IPS-NIHi11 (cell line): ENCODE measurements at regions not wholly inside any gene's neighbourhood (a gene's known extent, or its start where the extent isn't known, plus 50 kb on each side); places are given as distances from the start of the nearest gene placed in this dataset.

Source experiments
- DNase-seq: peaks from one replicate; pipeline ENCODE4 v3.0.0; 2012; ENCODE audit warnings: mixed read lengths, low spot score

- DNase-seq = no peak
These were observed 358.5 kb downstream of the WDR72 start for GRCh38 chr15:53400986-53401385.

GRCh38 chr15:53397041-53397616, 362.3 kb downstream of the WDR72 start:
- DNase-seq = no peak

DNA sequence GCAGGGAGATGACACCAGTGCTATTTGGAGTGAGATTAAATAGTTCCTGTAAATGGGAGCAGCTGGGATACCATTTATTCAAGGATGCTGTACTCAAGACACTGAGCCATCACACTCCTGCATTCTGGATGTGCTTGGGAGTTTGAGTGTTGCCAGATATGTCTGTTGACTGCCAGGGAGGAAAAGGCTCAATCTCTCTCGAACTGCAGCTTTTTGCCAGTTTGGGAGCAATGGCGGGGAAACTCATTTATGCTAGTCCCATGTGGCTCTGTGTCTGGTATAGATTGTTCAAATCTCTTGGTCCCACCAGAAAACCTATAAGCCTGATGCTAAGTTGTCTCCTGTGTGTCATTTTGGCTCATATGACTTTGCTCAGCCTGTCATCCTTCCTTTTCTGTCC, 363.6 kb downstream of the WDR72 start:
- DNase-seq = no peak

DNA sequence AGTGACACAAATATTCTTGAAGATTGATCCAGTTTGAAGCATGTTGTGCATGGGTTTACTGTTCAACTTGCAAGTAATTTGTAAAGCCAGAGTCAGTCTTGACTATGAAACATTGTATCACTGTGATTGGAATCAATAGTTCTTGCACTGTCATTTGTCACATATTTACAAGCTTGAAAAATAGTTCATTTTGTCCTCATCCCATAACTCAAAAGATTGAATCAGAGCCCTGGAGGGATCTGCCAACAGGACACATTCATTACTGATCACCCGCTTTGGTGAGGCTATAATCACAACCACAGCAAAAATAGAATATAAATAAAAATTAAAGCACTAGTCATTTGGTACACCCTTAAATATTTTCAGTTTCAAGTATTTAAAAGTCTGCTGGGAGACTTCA, 368.9 kb downstream of the WDR72 start:
- no peak for DNase-seq

GRCh38 chr15:53389271-53390037, 370.0 kb downstream of the WDR72 start:
- no peak for DNase-seq

DNA sequence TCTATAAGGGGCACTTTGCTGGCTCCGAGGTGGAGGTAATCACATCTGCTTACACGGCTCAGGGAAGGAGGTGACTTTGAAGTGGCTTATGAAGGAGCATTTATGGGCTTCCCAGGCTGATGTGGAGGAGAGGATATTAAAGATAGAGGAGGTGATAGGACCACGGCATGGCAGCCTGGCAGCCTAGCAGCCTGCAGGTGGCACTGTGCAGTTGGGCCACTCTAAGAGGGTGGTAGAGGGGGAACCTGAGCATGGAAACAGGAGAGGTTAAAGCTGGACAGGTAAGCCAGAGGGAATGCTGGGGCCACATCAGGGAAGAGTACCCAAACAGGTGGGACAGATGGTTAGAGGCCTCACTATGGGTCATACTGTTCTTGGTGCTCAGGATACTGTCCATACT, 375.0 kb downstream of the WDR72 start:
- DNase-seq = peak; percentile 27

- no peak for DNase-seq
These were observed 381.2 kb downstream of the WDR72 start for GRCh38 chr15:53378096-53378800.

- DNase-seq = no peak
These were observed 391.7 kb downstream of the WDR72 start for GRCh38 chr15:53367740-53368139.

DNA sequence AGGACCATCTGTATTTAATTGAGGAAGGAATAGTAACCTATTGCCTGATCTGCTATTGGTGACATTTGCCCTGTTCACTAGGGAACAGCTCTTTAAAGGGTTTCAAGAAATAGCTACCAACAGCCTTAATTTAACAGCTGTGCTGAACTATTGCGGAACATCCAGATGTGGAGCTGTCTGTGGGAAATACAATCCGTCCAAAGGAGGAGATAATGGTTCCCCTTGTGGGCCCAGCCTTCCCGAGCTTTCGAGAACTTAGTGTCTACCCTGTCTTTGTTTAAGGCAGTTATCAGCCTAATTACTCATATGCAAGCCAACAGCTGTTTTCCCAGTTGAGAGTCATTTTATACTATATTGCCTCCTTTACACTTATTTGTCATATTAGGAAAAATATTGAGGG, 398.6 kb downstream of the WDR72 start:
- no peak for DNase-seq

GRCh38 chr15:53359038-53359437, 400.4 kb downstream of the WDR72 start:
- no peak for DNase-seq

- DNase-seq = no peak
These were observed 404.6 kb downstream of the WDR72 start for GRCh38 chr15:53354874-53355273.

GRCh38 chr15:53351373-53351772, 408.1 kb downstream of the WDR72 start:
- peak; percentile 24 for DNase-seq

DNA sequence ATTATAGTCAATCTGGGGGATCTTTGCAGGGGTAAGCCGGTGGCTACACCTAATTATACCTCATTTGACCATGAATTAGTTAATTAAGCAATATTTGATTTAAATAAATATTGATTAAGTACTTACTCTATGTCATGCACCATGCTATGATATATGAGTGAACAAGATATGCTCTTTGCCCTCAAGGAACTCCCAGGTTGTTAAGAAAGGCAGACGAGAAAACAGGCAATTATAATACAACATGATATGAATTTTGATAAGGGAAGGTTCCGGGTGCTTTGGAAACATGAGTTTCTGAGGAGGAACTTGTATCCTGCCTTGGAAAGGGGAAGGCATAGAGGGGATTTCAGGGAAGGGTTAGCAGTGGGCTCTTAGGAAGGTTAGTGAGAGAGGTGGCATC, 412.9 kb downstream of the WDR72 start:
- no peak for DNase-seq

- DNase-seq = no peak
These were observed 427.9 kb downstream of the WDR72 start for GRCh38 chr15:53331328-53332190.

DNA sequence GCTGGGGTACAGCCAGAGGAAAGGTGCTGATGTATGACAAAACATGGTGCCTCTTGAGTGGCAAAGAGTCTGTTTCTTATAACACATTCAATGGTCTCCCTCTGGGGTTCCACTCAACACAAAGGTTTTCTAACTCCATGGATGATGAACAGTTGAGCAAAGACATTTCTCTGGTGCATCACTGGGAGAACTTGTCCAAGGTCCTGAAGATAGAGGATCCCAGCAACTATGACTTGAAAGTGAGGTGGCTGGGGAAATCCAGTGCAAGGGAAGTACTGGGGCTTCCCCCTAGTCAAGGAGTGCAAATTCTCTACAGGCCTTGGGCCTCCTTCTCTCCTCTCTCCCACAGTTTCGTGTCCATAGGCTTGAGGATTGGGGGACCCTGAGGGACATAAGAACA, 431.1 kb downstream of the WDR72 start:
- DNase-seq = peak; percentile 30

- no peak for DNase-seq
These were observed 435.4 kb downstream of the WDR72 start for GRCh38 chr15:53324061-53324460.

DNA sequence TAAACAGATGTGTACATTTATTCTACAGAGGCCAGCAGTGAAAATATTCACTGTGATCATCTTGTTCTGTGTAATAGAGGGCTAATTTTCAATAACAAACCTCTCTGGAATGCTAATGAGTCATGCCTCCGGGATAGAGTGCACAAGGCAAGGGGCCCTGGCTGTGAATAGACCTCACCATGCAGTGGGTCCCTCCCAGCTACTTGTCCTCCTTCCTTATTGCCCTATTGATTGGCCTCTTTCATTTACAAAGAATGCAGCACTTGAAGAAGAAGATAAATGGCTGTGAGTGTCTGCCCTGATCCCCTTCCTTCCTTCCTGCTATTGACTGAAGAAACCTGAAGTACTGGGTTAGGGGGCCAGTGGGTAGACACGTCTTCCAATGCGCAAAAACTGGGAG, 436.3 kb downstream of the WDR72 start:
- DNase-seq = no peak

GRCh38 chr15:53320816-53321215, 438.6 kb downstream of the WDR72 start:
- DNase-seq = no peak

- DNase-seq = peak; percentile 29
These were observed 446.8 kb downstream of the WDR72 start for GRCh38 chr15:53312707-53313106.

- no peak for DNase-seq
These were observed 448.8 kb downstream of the WDR72 start for GRCh38 chr15:53310709-53311108.

DNA sequence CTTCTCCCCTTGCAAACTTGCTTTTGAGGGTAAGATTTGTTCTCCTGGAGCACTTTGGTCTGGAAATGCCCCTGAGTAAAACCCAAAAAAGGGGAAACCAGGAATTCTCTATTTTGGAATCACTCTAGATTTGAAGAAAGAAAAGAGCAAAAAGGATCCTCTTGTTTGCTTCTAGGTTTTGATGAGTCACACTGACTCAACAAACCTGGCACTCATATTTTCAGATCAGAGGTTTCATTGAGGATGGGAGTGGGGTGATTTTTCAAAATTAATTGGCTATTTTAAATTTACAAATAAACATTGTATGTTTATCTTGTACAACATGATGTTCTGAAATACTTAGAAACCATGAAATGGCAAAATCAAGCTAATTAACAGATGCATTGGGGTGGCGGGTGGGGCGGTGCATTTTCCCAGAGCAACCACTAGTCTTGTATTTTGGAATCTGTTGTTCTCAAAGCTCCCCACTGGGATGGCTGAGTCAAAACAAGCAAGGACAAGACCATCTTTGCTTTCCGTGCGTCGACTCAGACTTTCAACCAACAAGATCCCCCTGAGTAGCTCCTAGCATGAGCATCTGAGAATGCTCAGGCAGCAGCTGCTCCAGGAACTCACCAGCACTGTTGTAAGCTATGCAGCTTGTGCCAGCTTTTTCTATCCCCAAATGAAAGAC, 451.4 kb downstream of the WDR72 start:
- DNase-seq = peak; percentile 29

DNA sequence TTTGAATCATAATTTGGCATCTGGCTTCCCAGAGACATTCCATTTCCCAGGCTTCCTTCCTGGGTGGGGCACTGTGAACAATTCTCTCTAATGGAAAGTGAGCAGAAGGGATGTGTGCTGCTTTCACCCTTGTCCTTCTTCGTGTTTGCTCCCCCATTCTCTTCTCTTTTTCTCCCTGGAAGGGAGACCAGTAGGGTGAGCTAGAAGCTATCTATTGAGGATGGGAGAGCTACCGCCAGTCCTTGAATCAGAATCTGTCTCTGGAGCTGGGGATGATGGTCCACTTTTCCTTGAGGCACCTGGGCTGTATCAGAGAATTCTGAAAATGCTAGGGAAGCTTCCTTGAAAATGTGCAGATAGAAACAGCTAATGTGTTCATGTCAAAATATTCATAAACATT, 453.9 kb downstream of the WDR72 start:
- DNase-seq = no peak
